ENCODE measurements at regions not wholly inside any gene's neighbourhood (a gene's known extent, or its start where the extent isn't known, plus 50 kb on each side); places are given as distances from the start of the nearest gene placed in this dataset.

GRCh38 chr9:14515571-14516198 lies 177.5 kb downstream of the ZDHHC21 start:
- no peak for DNase-seq (ENCODE audit: low spot score in 2 of 2)
- TF ChIP-seq CTCF (IDR thresholded peaks at IDR 0.05) (no peak), POLR2A (IDR thresholded peaks at IDR 0.05) (no peak)
- intact Hi-C loops (cut with DNase I; ENCODE audit: low total_unique reads), result no loop called here
- H3K4me3 ChIP-seq (ENCODE audit: low read depth, poor library complexity, severe bottlenecking), result no peak overlapping the region
- 62 to 82% methylated on average over 15 to 16 of the region's 16 CpGs for WGBS, 2 donors

GRCh38 chr9:14515049-14515448 lies 178.2 kb downstream of the ZDHHC21 start:
- TF ChIP-seq CTCF (IDR thresholded peaks at IDR 0.05) (no peak), POLR2A (IDR thresholded peaks at IDR 0.05) (no peak)
- DNase-seq (ENCODE audit: low spot score in 2 of 2), result no peak
- 67 to 78% methylated on average over 4 of the region's 4 CpGs for WGBS, 2 donors
- H3K4me3 ChIP-seq (ENCODE audit: low read depth, poor library complexity, severe bottlenecking), result no peak overlapping the region
- intact Hi-C loops (cut with DNase I; ENCODE audit: low total_unique reads), result no loop called here

- 93 to 95% methylated on average over 1 of the region's 1 CpG for WGBS, 2 donors
- intact Hi-C loops (cut with DNase I; ENCODE audit: low total_unique reads), result no loop called here
- H3K4me3 ChIP-seq (ENCODE audit: low read depth, poor library complexity, severe bottlenecking), result no peak overlapping the region
- TF ChIP-seq CTCF (IDR thresholded peaks at IDR 0.05), result no peak
- no peak for TF ChIP-seq POLR2A (IDR thresholded peaks at IDR 0.05)
- DNase-seq (ENCODE audit: low spot score in 2 of 2), result no peak
These were observed 180.3 kb downstream of the ZDHHC21 start for GRCh38 chr9:14512942-14513341.

- intact Hi-C loops (cut with DNase I; ENCODE audit: low total_unique reads), result no loop called here
- no peak overlapping the region for H3K4me3 ChIP-seq (ENCODE audit: low read depth, poor library complexity, severe bottlenecking)
- TF ChIP-seq POLR2A (IDR thresholded peaks at IDR 0.05), result no peak
- TF ChIP-seq CTCF (IDR thresholded peaks at IDR 0.05), result no peak
- DNase-seq (ENCODE audit: low spot score in 2 of 2), result no peak
These were observed 181.8 kb downstream of the ZDHHC21 start for GRCh38 chr9:14511452-14511851.

- intact Hi-C loops (cut with DNase I; ENCODE audit: low total_unique reads), result no loop called here
- no peak overlapping the region for H3K4me3 ChIP-seq (ENCODE audit: low read depth, poor library complexity, severe bottlenecking)
- TF ChIP-seq POLR2A (IDR thresholded peaks at IDR 0.05), result no peak
- TF ChIP-seq CTCF (IDR thresholded peaks at IDR 0.05), result no peak
- no peak for DNase-seq (ENCODE audit: low spot score in 2 of 2)
- WGBS, 2 donors, result 76 to 84% methylated on average over 2 of the region's 2 CpGs
These were observed 184.3 kb downstream of the ZDHHC21 start for GRCh38 chr9:14508884-14509283.

GRCh38 chr9:14501366-14501765 lies 187.4 kb upstream of the NFIB start:
- intact Hi-C loops (cut with DNase I; ENCODE audit: low total_unique reads), result no loop called here
- TF ChIP-seq CTCF (IDR thresholded peaks at IDR 0.05) (no peak), POLR2A (IDR thresholded peaks at IDR 0.05) (no peak)
- H3K4me3 ChIP-seq (ENCODE audit: low read depth, poor library complexity, severe bottlenecking), result no peak overlapping the region
- DNase-seq (ENCODE audit: low spot score in 2 of 2), result no peak
- 79 to 85% methylated on average over 4 of the region's 4 CpGs for WGBS, 2 donors

Measured in lower leg skin (tissue), 4 donors.